Tibial nerve (tissue), 4 donors: ENCODE measurements at regions not wholly inside any gene's neighbourhood (a gene's known extent, or its start where the extent isn't known, plus 50 kb on each side); places are given as distances from the start of the nearest gene placed in this dataset.

Source experiments
- DNase-seq, 2 donors: peaks; one replicate each; pipeline ENCODE4 v3.0.0-alpha.2; 2019; ENCODE audit warnings: low spot score in 2 of 2
- H3K27ac ChIP-seq, 4 donors: fragments of 200-600 bp; sonication (generic) in 3 of 4; one replicate each; pipeline ENCODE4 v1.5.1; 2017 to 2019; ENCODE audit warnings: mild to moderate bottlenecking in 1 of 4
- H3K27me3 ChIP-seq, 2 donors: fragments of 200-600 bp; sonication (generic) in 1 of 2; one replicate each; pipeline versions ENCODE4 v1.5.1 to v1.6.0; 2017 to 2019
- H3K36me3 ChIP-seq, 3 donors: fragments of 200-600 bp; sonication (generic); one replicate each; pipeline ENCODE4 v1.5.1; 2018 to 2019
- H3K4me1 ChIP-seq, 4 donors: fragments of 200-600 bp; sonication (generic) in 3 of 4; one replicate each; pipeline ENCODE4 v1.5.1; 2017 to 2019
- H3K4me3 ChIP-seq, 4 donors: fragments of 200-600 bp; sonication (generic) in 3 of 4; one replicate each; pipeline ENCODE4 v1.5.1; 2017 to 2019; ENCODE audit warnings: mild to moderate bottlenecking in 1 of 4, moderate library complexity in 1 of 4
- H3K9me3 ChIP-seq, 4 donors: fragments of 200-600 bp; sonication (generic) in 3 of 4; one replicate each; pipeline ENCODE4 v1.5.1; 2017 to 2019
- EP300 ChIP-seq, 2 donors: sonication (generic); formaldehyde crosslinking; IDR thresholded peaks; one replicate each; pipeline ENCODE4 v1.6.1; 2017; ENCODE audit warnings: antibody characterized with exemption in 2 of 2, mild to moderate bottlenecking in 1 of 2
- POLR2A ChIP-seq, 2 donors: fragments of 450-650 bp; IDR thresholded peaks; one replicate each; pipeline ENCODE4 v1.6.1; 2017; ENCODE audit warnings: antibody characterized with exemption in 2 of 2, mild to moderate bottlenecking in 2 of 2, moderate library complexity in 2 of 2
- WGBS, 2 donors: methylation state at CpG; one replicate each; pipeline ENCODE4 v1.1.5; 2018; 5-methylcytosine and 5-hydroxymethylcytosine counted together
- TF ChIP-seq, protein P1 (sequence below), 5 experiments: fragments of 200-600 bp in 3 of 5; fragments of 450-650 bp in 2 of 5; sonication (generic) in 3 of 5; IDR thresholded peaks; one replicate each; pipeline ENCODE4 v1.5.1; 2016 to 2019; ENCODE audit warnings: antibody characterized with exemption in 5 of 5, mild to moderate bottlenecking in 3 of 5, moderate library complexity in 2 of 5

DNA sequence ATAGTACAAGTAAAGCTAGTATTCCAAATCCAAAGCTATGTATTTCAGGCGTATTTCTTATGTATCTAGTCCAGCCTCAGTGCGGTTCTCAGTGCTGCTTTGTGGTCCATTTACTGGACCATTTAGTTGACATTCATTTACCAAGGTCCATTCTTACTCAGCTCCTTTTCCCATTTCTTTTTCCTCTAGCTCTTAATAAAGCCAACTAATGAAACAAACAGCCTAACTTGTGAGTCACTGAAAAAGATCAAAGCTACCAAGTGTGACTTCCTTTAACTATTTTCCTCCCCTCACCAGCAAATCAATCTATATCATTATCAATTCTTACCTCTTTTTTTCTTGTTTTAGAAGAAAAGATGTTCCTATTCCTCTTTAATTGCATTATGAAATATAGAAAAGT is 64.0 kb downstream of the CYB561 start:
- no peak overlapping the region for H3K4me3 ChIP-seq
- TF ChIP-seq, protein P1, sequence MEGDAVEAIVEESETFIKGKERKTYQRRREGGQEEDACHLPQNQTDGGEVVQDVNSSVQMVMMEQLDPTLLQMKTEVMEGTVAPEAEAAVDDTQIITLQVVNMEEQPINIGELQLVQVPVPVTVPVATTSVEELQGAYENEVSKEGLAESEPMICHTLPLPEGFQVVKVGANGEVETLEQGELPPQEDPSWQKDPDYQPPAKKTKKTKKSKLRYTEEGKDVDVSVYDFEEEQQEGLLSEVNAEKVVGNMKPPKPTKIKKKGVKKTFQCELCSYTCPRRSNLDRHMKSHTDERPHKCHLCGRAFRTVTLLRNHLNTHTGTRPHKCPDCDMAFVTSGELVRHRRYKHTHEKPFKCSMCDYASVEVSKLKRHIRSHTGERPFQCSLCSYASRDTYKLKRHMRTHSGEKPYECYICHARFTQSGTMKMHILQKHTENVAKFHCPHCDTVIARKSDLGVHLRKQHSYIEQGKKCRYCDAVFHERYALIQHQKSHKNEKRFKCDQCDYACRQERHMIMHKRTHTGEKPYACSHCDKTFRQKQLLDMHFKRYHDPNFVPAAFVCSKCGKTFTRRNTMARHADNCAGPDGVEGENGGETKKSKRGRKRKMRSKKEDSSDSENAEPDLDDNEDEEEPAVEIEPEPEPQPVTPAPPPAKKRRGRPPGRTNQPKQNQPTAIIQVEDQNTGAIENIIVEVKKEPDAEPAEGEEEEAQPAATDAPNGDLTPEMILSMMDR (IDR thresholded peaks at IDR 0.05) = no peak
- no peak for TF ChIP-seq EP300 (IDR thresholded peaks at IDR 0.05)
- TF ChIP-seq POLR2A (IDR thresholded peaks at IDR 0.05) = no peak
- no peak overlapping the region for H3K27ac ChIP-seq
- peaks cover 0 to 11% (median 4%) of the 10 kb centered on the region in 4 donors for H3K4me1 ChIP-seq
- H3K9me3 ChIP-seq = no peaks in the 10 kb centered on the region
- H3K27me3 ChIP-seq = no peaks in the 10 kb centered on the region
- no peak for DNase-seq
- H3K36me3 ChIP-seq = peaks cover 0 to 24% (median 0%) of the 10 kb centered on the region in 3 donors
- 88 to 89% methylated on average over 2 of the region's 2 CpGs for WGBS, 2 donors
